Ascending aorta (tissue), 2 donors: ENCODE measurements at regions not wholly inside any gene's neighbourhood (a gene's known extent, or its start where the extent isn't known, plus 50 kb on each side); places are given as distances from the start of the nearest gene placed in this dataset.
"Not testable (repeated sequence)": the region's sequence is repeated elsewhere in the genome, so short reads cannot be mapped to it uniquely, and the experiment has no call there.

Experiments used
- DNase-seq, 2 donors: peaks; one replicate each; pipeline ENCODE4 v3.0.0-alpha.2; 2019; ENCODE audit warnings: low spot score in 2 of 2
- H3K27ac ChIP-seq, 2 donors: fragments of 200-600 bp; sonication (generic); one replicate each; pipeline ENCODE4 v1.5.1; 2016 to 2017; ENCODE audit warnings: mild to moderate bottlenecking in 1 of 2
- H3K27me3 ChIP-seq: fragments of 200-600 bp; sonication (generic); one replicate; pipeline ENCODE4 v1.5.1; 2017
- H3K36me3 ChIP-seq, 2 donors: fragments of 200-600 bp; sonication (generic); one replicate each; pipeline ENCODE4 v1.5.1; 2016
- H3K4me1 ChIP-seq, 2 donors: fragments of 200-600 bp; sonication (generic); one replicate each; pipeline ENCODE4 v1.5.1; 2016 to 2017; ENCODE audit warnings: mild to moderate bottlenecking in 1 of 2
- H3K4me3 ChIP-seq, 2 donors: fragments of 200-600 bp; sonication (generic); one replicate each; pipeline ENCODE4 v1.5.1; 2016 to 2017; ENCODE audit warnings: mild to moderate bottlenecking in 1 of 2
- H3K9me3 ChIP-seq, 2 donors: fragments of 200-600 bp; sonication (generic); one replicate each; pipeline ENCODE4 v1.5.1; 2016
- CTCF ChIP-seq, 3 experiments: fragments of 200-600 bp in 2 of 3; fragments of 450-650 bp in 1 of 3; sonication (generic) in 2 of 3; IDR thresholded peaks; one replicate each; pipeline ENCODE4 v1.5.1; 2016 to 2019; ENCODE audit warnings: antibody characterized with exemption in 3 of 3, mild to moderate bottlenecking in 1 of 3, moderate library complexity in 1 of 3
- intact Hi-C: fragments of 100-400 bp; cut with DNase I; formaldehyde crosslinking; loops from one replicate; pipeline ENCODE4 v1.15.1; 2023

- Histone ChIP-seq H3K27me3 (no peaks in the 10 kb centered on the region), H3K27ac (no peak overlapping the region), H3K4me1 (peaks cover 0 to 13% of the 10 kb centered on the region in 2 donors), H3K4me3 (no peak overlapping the region), H3K9me3 (no peaks in the 10 kb centered on the region), H3K36me3 (no peaks in the 10 kb centered on the region)
- intact Hi-C loops: no loop called here
- no peak for TF ChIP-seq CTCF (IDR thresholded peaks at IDR 0.05)
- no peak for DNase-seq
Measured at GRCh38 chr5:6548756-6549285, 84.0 kb downstream of the NSUN2 start.

GRCh38 chr5:6547926-6548519 lies 84.8 kb downstream of the NSUN2 start:
- H3K9me3 ChIP-seq, H3K27ac ChIP-seq, DNase-seq, H3K4me3 ChIP-seq, H3K27me3 ChIP-seq, intact Hi-C loops, H3K36me3 ChIP-seq: not testable (repeated sequence)
- peaks cover 0 to 13% of the 10 kb centered on the region in 2 donors for H3K4me1 ChIP-seq

- Histone ChIP-seq H3K36me3 (no peaks in the 10 kb centered on the region), H3K9me3 (no peaks in the 10 kb centered on the region), H3K27me3 (no peaks in the 10 kb centered on the region), H3K4me1 (peaks cover 0 to 13% of the 10 kb centered on the region in 2 donors), H3K27ac (peak overlapping the region in 1 of 2 donors; percentile 75), H3K4me3 (no peak overlapping the region)
- no peak for TF ChIP-seq CTCF (IDR thresholded peaks at IDR 0.05)
- intact Hi-C loops: no loop called here
- no peak for DNase-seq
Measured at GRCh38 chr5:6547498-6547897, 85.3 kb downstream of the NSUN2 start.

GRCh38 chr5:6545770-6546690 lies 86.8 kb downstream of the NSUN2 start:
- no peak for DNase-seq
- H3K9me3 ChIP-seq: no peaks in the 10 kb centered on the region
- peaks cover 0 to 3% of the 10 kb centered on the region in 2 donors for H3K4me1 ChIP-seq
- H3K27ac ChIP-seq: peak overlapping the region; percentile 56 to 75
- no peaks in the 10 kb centered on the region for H3K27me3 ChIP-seq
- intact Hi-C loops: no loop called here
- H3K4me3 ChIP-seq: no peak overlapping the region
- TF ChIP-seq CTCF (IDR thresholded peaks at IDR 0.05): no peak
- H3K36me3 ChIP-seq: no peaks in the 10 kb centered on the region

GRCh38 chr5:6545036-6545693 lies 87.7 kb downstream of the NSUN2 start:
- no peak for TF ChIP-seq CTCF (IDR thresholded peaks at IDR 0.05)
- Histone ChIP-seq H3K9me3 (no peaks in the 10 kb centered on the region), H3K27ac (peak overlapping the region in 1 of 2 donors; percentile 75), H3K27me3 (no peaks in the 10 kb centered on the region), H3K4me3 (no peak overlapping the region), H3K4me1 (peaks cover 3 to 7% of the 10 kb centered on the region in 2 donors), H3K36me3 (no peaks in the 10 kb centered on the region)
- intact Hi-C loops: no loop called here
- DNase-seq: no peak
